ENCODE measurements at regions not wholly inside any gene's neighbourhood (a gene's known extent, or its start where the extent isn't known, plus 50 kb on each side); places are given as distances from the start of the nearest gene placed in this dataset.
"Not testable (repeated sequence)": the region's sequence is repeated elsewhere in the genome, so short reads cannot be mapped to it uniquely, and the experiment has no call there.

- not testable (repeated sequence) for DNase-seq (ENCODE audit: low spot score)
These were observed 1763.8 kb upstream of the TPTE start for GRCh38 chr21:8757399-8758093.

GRCh38 chr21:8758921-8759367 lies 1762.4 kb upstream of the TPTE start:
- not testable (repeated sequence) for DNase-seq (ENCODE audit: low spot score)

GRCh38 chr21:8762241-8762640 lies 1759.1 kb upstream of the TPTE start:
- peak; percentile 97 for DNase-seq (ENCODE audit: low spot score)

GRCh38 chr21:8764416-8764815 lies 1757.0 kb upstream of the TPTE start:
- not testable (repeated sequence) for DNase-seq (ENCODE audit: low spot score)

- DNase-seq (ENCODE audit: low spot score): not testable (repeated sequence)
These were observed 1755.2 kb upstream of the TPTE start for GRCh38 chr21:8766142-8766541.

GRCh38 chr21:8772910-8773514 lies 1748.4 kb upstream of the TPTE start:
- not testable (repeated sequence) for DNase-seq (ENCODE audit: low spot score)

- DNase-seq (ENCODE audit: low spot score): not testable (repeated sequence)
These were observed 1745.7 kb upstream of the TPTE start for GRCh38 chr21:8775591-8776215.

GRCh38 chr21:8777260-8777659 lies 1744.1 kb upstream of the TPTE start:
- DNase-seq (ENCODE audit: low spot score): not testable (repeated sequence)

GRCh38 chr21:8778323-8779085 lies 1742.9 kb upstream of the TPTE start:
- DNase-seq (ENCODE audit: low spot score): not testable (repeated sequence)

- not testable (repeated sequence) for DNase-seq (ENCODE audit: low spot score)
These were observed 1708.5 kb upstream of the TPTE start for GRCh38 chr21:8812840-8813239.

GRCh38 chr21:8834264-8834663 lies 1687.1 kb upstream of the TPTE start:
- DNase-seq (ENCODE audit: low spot score): not testable (repeated sequence)
